GM12878 (cell line): ENCODE measurements at regions not wholly inside any gene's neighbourhood (a gene's known extent, or its start where the extent isn't known, plus 50 kb on each side); places are given as distances from the start of the nearest gene placed in this dataset.

ENCODE experiments used
- MTA2 ChIP-seq: fragments of 450-650 bp; IDR thresholded peaks from 2 replicates; pipeline ENCODE4 v1.6.1; 2016; ENCODE audit warnings: low read depth, mild to moderate bottlenecking, moderate library complexity
- RAD21 ChIP-seq: IDR thresholded peaks from 2 replicates; pipeline ENCODE4 v1.6.1; 2011; ENCODE audit warnings: mild to moderate bottlenecking, low read depth, low read length, moderate library complexity; ENCODE audit not compliant: insufficient read depth
- TBL1XR1 ChIP-seq: IDR thresholded peaks from 2 replicates; pipeline ENCODE4 v1.6.1; 2012; ENCODE audit warnings: low read depth, low read length, improper control_type of control experiment
- TF ChIP-seq, protein P1 (sequence below), 3 experiments: IDR thresholded peaks in 2 of 3; conservative IDR thresholded peaks in 1 of 3; 2 replicates each; pipeline ENCODE4 v1.5.1; 2011; ENCODE audit warnings: low read depth in 3 of 3, low read length in 3 of 3, mild to moderate bottlenecking in 3 of 3, control low read depth in 2 of 3, moderate library complexity in 2 of 3, inconsistent platforms in 1 of 3, mixed read lengths in 1 of 3; ENCODE audit not compliant: control insufficient read depth in 2 of 3, insufficient read depth in 1 of 3; ENCODE audit errors: extremely low read depth in 1 of 3
- TF ChIP-seq, protein P2 (sequence below): IDR thresholded peaks from 2 replicates; pipeline ENCODE4 v1.6.1; 2011; ENCODE audit warnings: low read depth, mild to moderate bottlenecking, low read length, moderate library complexity, borderline replicate concordance; ENCODE audit errors: extremely low read depth
- TF ChIP-seq, protein P3 (sequence below): IDR thresholded peaks from 2 replicates; pipeline ENCODE4 v1.6.1; 2012; ENCODE audit warnings: low read depth, low read length, improper control_type of control experiment

DNA sequence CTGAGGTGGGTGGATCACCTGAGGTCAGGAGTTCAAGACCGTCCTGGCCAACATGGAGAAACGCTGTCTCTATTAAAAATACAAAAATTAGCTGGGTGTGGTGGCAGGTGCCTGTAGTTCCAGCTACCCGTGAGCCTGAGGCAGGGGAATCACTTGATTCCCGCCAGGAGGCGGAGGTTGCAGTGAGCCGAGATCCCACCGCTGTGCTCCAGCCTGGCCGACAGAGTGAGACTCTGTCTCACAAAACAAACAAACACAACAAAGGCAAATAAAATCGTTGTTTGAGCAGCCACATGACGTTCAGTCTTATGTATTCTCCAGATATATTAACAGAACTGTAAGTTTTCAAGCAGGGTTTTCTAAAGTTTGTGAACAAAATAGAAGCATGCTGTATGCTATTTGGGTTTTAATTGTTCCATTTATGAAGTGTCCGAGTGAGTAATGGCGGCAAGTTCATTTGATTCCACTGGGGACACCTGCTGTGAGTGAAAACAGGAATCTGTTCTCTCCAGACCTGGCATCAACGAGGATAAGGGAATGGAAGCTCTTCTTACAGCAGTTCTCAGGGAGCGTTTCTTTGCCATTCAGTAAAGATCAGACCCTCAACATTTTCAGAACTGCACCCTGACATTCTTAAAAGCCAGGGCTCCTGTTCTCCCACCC is 122.5 kb upstream of the PITRM1 start:
- TF ChIP-seq, protein P1, sequence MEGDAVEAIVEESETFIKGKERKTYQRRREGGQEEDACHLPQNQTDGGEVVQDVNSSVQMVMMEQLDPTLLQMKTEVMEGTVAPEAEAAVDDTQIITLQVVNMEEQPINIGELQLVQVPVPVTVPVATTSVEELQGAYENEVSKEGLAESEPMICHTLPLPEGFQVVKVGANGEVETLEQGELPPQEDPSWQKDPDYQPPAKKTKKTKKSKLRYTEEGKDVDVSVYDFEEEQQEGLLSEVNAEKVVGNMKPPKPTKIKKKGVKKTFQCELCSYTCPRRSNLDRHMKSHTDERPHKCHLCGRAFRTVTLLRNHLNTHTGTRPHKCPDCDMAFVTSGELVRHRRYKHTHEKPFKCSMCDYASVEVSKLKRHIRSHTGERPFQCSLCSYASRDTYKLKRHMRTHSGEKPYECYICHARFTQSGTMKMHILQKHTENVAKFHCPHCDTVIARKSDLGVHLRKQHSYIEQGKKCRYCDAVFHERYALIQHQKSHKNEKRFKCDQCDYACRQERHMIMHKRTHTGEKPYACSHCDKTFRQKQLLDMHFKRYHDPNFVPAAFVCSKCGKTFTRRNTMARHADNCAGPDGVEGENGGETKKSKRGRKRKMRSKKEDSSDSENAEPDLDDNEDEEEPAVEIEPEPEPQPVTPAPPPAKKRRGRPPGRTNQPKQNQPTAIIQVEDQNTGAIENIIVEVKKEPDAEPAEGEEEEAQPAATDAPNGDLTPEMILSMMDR (IDR thresholded peaks at IDR 0.05 in 2 of 3, conservative IDR thresholded peaks at IDR 0.05 in 1 of 3; ENCODE audit: control insufficient read depth in 2 of 3, extremely low read depth in 1 of 3, insufficient read depth in 1 of 3, low read depth in 3 of 3, low read length in 3 of 3), result no peak
- TF ChIP-seq, protein P2, sequence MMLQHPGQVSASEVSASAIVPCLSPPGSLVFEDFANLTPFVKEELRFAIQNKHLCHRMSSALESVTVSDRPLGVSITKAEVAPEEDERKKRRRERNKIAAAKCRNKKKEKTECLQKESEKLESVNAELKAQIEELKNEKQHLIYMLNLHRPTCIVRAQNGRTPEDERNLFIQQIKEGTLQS, result no peak
- TF ChIP-seq RAD21 (no peak), TBL1XR1 (no peak), MTA2 (no peak)
- TF ChIP-seq, protein P3, sequence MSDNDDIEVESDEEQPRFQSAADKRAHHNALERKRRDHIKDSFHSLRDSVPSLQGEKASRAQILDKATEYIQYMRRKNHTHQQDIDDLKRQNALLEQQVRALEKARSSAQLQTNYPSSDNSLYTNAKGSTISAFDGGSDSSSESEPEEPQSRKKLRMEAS, result no peak
